Stimulated activated CD8-positive, alpha-beta memory T cell treated with anti-CD3 and anti-CD28 coated beads, Interleukin-15, amount 100 ng/mL, for 24 hours (primary cell): ENCODE measurements at regions not wholly inside any gene's neighbourhood (a gene's known extent, or its start where the extent isn't known, plus 50 kb on each side); places are given as distances from the start of the nearest gene placed in this dataset.

Experiments
- DNase-seq: peaks from one replicate; pipeline ENCODE4 v3.0.0-alpha.2; 2020; ENCODE audit warnings: low read depth

DNA sequence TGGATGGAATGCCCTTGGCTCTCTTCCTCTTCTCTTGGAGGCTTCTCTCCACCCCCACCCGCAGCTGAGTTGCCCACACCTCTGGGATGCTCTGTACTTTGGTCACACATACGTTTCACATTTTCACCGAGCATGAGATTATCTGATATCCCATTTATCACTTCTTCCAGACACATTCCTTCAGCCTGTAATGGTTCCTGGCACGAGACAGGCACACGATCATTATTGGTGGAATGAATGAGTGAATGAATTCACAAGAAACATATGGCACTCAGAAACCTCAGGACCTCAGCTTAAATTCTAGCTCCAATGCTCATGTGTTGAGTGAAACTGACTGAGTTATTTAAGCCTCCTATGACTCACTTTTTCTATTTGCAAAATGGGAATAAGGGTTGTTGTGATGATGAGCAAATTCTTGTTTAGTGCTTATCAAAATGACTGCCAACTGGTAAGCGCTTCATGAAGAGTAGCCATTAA, 242.7 kb upstream of the JUN start:
- DNase-seq = no peak

DNA sequence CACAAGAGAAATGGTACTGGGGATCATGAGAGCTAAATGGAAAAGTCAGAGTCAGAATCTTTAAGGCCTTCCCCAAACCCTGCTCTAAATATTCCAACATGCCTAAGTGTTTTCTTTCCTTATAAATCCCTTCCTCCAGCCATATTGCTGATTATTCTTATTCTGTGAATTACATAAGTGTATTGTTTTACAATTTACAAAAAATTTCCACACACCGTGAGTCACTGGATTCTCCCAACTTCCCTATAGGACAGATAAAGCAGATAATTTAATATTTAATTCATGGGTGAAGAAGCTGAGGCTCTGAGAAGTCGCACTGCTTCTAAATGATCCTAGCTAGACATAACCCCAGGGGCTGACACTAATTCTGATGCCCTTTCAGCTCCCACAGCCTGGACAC, 243.3 kb upstream of the JUN start:
- no peak for DNase-seq

DNA sequence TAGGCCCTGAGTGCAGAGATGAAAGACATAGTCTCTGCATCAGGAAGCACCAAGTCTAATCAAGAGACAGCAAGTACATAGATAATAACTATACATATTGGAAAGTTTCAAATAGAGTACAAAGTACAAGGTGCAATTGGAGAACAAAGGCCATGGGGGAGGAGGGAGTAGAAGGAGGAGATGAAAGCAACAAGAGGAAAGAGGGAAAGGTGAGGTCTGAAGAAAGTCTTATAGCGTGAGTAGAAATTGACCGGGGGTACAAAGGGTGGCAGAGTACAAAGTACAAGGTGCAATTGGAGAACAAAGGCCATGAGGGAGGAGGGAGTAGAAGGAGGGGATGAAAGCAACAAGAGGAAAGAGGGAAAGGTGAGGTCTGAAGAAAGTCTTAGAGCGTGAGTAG, 244.2 kb upstream of the JUN start:
- DNase-seq = no peak

DNA sequence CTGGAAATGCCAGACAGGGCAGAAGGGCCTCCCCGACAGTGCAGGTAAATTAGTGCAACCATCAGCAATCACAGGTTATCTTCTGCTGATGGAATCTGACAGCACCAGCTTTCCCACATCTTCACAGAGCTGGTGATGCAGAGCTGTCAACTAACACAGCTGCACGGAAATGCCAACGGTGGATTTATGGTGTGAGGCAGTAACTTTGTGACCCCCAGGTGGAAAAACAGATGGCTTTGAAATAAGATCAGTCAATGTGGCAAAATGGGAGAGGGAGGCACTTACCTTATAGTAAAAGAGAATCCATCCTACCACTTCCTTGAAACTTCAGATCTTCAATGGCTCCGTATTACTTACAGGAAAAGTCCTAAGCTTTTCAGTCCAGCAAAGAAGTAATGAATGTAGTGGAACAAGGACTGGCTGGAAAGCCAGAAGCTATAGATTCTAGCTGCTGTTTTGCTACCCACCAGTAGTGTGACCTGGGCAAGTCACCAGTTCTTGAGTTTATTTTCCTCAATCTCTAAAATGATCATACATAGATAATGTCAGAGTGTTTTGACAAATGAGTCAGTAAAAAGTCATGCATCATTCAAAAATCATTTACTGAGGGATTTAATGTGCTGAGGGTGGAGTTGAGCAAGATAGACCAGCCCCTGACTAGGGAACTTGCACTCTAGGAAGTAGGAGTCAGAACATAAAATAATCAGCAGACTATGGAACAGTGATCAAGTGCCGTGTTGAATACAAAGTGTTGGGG, 245.7 kb upstream of the JUN start:
- DNase-seq = no peak

DNA sequence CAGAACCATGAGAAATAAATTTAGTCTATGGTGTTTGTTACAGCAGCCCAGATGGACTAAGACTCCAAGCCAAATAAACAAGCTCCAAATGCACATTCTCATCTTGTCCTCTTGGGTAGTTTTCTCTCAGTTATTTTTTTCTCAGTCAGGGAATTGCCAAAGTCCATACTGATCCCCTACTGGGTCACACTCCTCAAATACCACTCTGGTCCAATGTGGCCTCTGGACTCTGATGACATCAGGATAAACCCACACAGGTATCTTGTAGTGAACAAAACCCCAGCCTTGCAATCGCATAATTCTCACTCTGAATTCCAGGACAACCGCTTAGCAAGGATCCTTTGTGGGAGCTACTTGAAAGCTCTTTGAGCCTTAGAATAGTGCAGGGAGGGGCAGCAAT, 248.4 kb upstream of the JUN start:
- no peak for DNase-seq

DNA sequence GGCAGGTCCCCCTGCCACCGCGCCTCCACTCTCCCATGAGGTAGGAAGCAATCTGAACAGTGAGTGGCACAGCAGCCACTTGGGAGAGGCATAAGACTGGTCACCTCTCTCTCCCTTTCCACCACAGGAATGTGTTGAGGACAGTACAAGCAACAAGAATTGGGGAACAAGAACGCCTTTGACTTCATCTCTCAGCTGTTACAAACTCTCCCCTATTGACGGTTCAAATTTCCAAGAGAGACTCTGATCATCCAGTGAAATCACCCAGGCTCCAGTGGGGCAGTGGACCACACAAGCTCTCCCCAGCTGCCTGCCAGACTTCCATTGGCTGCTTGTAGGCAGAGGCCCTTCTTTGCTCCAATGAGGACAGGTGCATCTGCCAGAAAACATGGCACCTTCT, 249.9 kb upstream of the JUN start:
- no peak for DNase-seq

DNA sequence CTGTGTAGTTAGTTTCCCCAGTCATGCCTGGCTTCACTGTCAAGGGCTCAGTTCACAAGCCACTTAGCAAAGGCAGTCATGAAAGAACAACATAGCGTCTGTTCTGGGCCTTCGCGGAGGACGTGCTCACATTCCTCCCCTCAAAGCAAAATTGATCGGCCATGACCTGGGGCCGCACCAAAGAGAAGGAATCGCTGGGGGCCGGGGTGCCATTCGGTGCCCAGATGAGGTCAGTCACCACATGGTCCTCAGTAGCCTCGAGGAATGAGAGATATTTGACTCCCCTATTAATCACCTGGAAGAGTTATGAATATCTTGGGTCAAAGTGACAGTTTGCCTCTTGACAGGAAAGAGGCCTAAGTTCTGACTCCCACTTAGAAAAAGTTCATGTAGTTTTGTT, 251.1 kb upstream of the JUN start:
- no peak for DNase-seq

DNA sequence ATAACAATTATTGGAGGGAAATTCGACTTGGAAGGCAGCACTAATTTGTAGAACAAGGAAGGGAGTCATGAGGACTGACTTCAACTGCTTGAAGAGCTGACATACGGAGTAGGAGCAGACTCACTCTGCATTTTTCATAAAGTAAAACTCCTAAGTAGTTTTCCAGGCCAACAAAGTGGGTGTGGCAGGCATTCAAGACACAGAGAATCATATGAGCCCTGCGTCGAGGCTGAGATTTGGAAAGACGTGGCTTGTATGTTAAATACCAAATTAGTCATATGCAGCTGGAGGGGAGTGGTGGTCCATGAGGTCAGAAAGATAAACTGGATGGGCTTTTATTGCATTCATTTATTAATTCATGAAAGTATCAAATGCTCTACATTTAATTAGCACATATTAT, 255.7 kb upstream of the JUN start:
- DNase-seq = no peak

DNA sequence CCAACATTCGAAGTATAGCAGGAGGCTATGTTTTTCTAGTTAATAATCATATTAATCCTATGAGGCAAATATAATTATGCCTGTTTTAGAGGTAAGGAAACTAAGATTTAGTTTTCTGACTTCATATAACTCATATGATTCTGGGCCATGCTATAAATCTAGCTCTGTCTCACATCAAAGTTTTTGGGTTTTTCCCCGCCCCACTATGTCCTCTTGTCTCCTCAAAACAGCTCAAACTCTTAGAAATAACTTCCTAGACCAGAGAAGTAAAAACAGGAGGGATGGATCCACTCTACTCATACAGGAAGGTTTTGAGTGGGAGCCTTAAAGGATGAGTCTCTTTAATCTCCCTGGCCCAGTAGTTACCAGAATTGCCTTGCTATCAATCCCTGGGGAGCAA, 256.4 kb upstream of the FGGY start:
- no peak for DNase-seq

DNA sequence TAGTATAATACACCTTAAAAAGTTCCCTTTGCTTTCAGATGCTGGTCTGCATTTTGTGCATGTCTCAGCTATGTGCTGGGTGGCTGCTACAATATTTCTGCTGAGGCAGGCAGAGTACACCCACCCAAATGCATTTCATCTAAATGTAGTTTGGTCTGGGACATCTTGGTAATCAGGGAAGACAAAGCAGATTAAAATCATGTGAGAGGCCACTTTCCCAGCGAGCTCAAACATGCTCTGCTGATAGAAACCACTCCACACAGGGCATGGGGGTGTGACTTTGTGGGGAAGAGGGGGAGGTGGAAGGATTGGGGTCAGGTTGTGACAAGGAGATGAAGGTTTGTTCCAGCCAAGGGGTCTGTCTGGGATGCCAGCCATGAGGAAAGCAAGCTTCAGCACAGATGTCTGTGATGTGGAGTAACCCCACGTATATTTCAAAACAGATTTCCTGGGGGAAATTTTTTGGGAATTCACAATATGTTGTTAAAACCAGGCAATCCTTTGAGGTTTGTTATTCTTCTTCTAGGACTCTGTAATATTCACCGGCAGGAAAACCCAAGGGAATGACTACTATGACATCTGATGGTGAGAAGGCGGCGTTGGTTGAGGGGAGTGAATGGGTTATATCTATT, 255.1 kb upstream of the FGGY start:
- no peak for DNase-seq

DNA sequence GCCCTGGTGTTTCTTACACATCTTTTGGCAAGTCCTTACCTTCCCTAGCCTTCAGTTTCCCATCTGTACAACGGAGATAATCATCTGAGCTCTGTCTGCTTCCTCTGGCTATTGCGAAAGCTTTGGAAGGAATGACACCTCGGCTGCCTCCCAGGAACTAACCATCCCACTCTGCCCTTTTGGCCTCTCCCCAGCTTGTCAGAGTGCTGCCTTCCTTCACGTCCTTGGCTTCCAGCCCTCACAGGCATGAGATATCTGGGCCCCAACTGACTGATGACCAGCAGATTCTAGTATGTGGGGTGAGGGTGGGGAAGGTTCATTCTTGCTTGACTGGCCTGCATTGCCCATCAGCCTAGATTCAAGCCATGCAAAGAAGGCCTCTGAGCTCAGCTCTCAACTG, 253.1 kb upstream of the FGGY start:
- no peak for DNase-seq

DNA sequence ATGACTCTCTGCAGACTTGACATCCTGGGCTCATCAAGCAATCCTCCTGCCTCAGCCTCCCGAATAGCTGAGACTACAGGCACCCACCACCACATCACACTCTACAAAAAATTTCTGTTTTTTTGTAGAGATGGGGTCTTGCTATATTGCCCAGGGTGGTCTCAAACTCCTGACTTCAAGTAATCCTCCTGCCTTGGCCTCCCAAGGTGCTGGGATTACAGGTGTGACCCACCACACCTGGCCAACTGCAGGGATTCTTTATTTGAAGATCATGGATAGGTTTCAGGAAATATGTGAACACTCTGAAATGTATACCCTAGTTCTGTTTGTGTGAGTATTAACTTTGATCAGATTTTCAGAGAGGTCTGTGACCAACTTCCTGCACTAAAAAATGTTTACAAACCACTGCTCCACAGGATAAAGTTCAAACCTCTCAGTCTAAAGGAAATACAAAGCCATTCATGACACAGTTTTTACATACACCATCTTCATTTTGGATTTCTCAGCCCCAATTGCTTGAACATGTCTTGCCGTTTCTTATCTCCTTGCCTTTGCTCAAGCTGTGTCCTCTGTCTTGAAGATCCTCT, 252.3 kb upstream of the FGGY start:
- no peak for DNase-seq

DNA sequence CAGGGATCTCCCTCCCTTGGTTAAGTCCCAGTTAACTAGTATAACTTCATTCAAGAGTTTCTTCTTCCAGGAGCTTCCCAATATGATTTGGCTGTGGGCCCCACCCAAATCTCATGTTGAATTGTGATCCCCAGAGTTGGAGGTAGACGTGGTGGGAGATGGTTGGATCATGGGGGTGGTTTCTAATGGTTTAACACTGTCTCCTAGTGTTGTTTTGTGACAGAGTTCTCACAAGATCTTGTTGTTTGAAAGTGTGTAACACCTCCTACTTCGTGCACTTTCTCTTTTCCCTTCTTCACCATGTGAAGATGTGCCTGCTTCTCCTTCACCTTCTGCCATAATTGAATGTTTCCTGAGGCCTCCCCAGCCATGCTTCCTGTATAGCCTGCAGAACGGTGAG, 251.8 kb upstream of the FGGY start:
- no peak for DNase-seq

DNA sequence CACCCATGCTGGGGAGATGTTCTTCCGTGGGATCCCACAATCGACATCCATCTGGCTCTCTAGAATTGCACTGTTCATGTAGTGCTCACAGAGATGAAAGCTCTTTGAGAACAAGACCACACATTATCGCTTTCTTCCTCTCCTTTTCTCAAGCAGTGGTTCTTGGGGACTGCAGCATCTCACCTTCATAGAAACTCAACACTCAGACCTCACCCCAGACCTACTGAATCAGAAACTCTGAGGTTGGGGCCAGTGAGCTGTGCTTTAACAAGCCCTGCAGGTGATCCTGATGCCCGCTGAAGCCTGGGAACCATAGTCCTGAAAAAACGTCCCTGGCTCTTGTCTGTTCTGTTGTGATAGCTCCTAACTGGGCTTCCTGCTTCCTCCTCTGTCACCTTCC, 251.3 kb upstream of the FGGY start:
- DNase-seq = no peak

DNA sequence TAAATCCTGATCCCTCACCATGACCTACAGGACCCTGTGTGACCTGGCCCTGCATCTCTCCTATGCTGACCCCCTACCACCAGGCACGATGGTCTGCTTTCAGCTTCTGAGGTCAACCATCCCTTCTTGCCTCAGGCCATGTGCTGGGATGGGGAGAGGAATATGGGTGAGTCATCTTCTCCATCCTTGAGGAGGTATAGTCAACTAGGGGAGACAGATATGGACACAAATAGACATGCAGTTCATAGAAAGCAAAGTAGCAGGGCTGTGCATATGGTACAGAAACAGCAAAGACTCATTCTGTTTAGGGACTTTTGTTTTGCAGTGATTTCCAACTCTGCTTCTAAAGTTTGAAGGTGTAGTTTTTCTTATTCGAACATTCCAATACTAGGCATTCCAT, 250.8 kb upstream of the FGGY start:
- no peak for DNase-seq

DNA sequence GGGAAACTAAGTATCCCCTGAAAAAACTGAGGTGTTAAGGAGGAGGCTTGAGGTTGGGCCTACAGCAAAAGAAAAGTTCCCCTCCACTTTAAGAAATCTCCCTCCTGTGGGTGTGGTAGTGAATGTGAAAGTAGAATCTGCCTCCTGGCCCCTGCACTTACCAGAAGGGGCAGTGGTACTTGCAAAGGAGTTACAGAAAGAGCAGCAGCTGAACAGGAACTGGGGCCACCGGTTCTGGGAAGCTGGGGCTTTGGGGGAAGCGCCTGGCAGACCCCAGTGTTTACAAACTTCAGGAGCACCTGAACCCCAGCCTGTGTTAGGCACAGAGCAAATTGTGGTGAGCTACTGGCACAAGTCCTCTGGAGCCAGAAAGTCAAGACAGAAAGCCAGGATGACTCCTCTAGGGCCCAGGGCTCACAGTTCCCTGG, 250.2 kb upstream of the FGGY start:
- no peak for DNase-seq

DNA sequence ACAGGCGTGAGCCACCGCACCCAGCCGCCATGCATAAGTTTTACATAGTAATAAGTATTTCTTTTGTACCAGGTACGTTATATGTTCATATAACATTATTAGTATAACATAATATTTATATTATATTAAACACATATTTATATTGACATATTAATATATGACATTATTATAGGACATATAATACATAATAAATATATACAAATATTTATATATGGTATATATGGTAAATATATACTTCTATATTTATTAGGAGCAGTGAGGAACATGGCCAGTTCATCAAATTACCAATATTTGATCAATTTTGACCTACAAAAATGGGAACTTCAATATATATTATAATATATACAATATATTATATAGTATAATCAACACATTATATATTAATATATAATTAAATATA, 245.9 kb upstream of the FGGY start:
- no peak for DNase-seq

DNA sequence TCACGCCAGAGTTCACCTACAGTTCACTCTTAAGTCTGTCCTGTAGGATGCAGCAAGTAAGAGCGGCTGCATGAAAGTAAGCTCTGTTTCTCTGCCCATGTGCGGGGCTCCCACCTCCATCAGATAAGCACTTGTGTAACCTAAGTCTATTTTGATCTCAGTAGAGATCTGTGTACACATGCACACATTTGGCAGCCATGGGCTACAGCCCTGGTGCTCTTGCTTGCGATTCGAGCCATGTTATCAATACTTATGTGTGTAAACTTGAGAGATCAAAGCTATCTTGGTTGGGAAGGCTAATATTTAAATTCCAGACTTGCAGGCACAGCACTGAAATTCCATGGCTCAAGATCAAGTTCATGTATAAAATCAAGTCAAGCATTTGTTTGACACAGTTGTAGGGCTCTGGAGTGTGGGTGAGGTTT, 244.7 kb upstream of the FGGY start:
- no peak for DNase-seq

DNA sequence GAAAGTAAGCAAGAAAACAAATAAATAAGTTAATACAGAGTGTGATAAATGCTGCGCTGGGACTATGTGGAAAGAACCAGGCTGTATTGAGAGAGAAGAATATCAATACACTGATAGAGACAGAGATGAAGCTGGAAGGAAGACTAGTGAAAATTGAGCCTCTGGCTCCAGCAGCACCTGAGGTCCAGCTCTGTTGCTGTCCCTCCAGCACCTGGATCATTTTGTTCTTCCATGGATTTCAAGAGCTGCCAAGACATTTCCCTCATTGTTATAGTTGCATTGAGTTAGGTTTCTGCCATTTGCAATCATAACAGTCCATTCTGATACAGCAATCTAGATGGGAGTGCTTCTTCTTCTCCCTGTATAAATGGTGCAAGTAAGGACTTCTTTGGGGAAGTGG, 242.7 kb upstream of the FGGY start:
- no peak for DNase-seq

DNA sequence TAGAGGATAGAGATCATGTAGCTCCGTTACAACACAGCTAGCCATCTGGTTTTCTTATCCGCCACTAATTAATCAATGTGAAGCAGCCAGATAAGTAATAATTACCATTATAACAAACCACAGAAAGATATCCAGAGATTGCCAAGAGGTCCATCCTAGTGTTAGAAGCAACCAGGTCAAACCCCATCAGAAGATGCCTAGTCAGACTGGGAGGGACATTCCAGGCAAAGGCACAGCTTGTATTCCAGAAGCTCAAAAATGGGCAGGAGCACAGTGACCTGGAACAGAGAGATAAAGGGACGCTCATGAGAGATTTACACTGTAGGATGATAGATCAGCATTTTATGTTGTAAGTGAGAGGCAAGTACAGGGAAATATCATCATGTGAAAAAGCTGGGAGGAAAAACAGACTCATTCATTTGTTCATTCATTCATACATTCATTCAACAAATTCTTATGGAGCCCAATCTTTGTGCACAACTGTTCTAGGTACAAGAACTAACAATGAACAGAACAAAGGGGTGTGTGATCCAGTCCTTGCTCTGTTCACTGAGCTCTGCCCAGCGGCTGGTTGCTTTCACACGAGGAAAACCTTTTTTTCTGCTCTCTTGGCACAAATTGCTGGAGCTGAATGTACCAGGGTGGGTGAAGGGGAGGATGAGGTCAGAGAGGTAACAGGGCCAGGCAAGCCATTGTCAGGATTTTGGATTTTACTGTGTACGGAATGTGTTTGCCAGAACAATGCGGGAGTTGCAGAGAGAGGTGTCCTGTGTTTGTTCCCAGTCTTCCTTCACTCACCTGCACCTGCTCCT, 240.8 kb upstream of the FGGY start:
- no peak for DNase-seq

DNA sequence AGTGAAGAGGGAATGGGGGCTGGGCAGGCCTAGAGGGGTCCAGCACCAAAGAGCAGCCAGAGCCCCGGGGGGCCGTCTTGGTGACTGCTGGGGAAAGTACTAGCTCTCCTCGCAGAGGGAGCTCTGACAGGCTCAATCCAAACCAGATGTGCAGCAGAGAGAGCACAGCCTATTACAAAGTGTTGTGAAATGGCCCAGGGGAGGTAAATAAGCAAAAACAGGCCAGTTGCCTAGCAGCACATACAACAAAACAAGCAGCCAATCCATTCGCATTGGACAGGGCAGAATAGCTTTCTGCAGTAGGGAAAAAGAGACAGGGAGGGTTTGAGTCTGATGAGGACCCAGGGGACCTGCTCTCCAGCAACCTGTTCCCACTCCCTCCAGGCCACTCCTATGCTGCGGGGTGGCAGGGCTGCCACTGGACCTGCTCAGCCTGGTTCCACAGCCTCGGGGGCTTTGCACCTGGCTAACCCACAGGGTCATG, 239.6 kb upstream of the FGGY start:
- DNase-seq = no peak

DNA sequence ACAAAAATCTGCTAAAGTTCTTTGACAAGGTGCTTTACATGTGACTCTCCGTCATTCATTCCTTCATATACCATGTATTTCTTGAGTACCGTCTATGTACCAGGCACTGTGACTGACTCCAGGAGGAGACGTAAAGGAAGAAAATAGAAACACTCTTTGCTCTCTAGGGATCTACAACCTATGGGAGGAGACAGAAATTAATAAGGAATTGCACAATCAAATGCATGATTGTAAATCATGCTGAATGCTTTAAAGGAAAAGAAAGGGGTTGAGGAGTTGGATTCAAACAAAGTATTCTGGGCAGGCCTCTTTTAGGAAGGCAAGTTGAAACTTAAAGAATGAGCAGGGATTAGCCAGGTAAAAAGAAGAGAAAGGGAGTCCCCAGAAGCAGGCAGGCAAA, 239.1 kb upstream of the FGGY start:
- DNase-seq = no peak
